ENCODE measurements at regions not wholly inside any gene's neighbourhood (a gene's known extent, or its start where the extent isn't known, plus 50 kb on each side); places are given as distances from the start of the nearest gene placed in this dataset.

DNA sequence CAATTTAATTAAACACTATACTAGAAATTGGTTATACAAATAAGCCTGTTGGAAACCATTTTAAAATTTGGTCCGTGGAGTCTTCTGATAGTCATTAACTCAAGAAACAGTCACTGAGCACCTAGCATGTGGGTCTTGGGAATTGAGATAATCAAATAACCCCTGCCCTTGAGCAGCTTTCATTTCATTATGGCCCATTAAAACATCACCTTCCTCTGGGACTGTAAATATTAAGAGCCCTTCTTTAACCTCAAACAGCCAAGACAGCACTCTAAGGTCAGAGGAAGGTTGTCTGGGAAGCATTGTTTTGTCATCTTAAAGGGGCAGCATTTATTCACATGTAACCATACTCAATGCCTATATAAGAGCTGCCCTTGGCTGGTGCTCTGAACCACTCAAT lies 610.3 kb upstream of the USP24 start:
- Mint-ChIP-seq H3K9me3 (ENCODE audit: unreplicated experiment) (no peaks in the 10 kb centered on the region), H3K4me3 (ENCODE audit: unreplicated experiment) (no peak overlapping the region), H3K36me3 (ENCODE audit: unreplicated experiment) (no peaks in the 10 kb centered on the region), H3K4me1 (ENCODE audit: low read depth, unreplicated experiment) (no peaks in the 10 kb centered on the region), H3K27me3 (ENCODE audit: unreplicated experiment) (peaks cover 4% of the 10 kb centered on the region), H3K27ac (ENCODE audit: unreplicated experiment) (no peak overlapping the region)
- DNase-seq = no peak
- TF ChIP-seq, protein P1, sequence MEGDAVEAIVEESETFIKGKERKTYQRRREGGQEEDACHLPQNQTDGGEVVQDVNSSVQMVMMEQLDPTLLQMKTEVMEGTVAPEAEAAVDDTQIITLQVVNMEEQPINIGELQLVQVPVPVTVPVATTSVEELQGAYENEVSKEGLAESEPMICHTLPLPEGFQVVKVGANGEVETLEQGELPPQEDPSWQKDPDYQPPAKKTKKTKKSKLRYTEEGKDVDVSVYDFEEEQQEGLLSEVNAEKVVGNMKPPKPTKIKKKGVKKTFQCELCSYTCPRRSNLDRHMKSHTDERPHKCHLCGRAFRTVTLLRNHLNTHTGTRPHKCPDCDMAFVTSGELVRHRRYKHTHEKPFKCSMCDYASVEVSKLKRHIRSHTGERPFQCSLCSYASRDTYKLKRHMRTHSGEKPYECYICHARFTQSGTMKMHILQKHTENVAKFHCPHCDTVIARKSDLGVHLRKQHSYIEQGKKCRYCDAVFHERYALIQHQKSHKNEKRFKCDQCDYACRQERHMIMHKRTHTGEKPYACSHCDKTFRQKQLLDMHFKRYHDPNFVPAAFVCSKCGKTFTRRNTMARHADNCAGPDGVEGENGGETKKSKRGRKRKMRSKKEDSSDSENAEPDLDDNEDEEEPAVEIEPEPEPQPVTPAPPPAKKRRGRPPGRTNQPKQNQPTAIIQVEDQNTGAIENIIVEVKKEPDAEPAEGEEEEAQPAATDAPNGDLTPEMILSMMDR (IDR thresholded peaks at IDR 0.05; ENCODE audit: partially characterized antibody, unreplicated experiment) = no peak

DNA sequence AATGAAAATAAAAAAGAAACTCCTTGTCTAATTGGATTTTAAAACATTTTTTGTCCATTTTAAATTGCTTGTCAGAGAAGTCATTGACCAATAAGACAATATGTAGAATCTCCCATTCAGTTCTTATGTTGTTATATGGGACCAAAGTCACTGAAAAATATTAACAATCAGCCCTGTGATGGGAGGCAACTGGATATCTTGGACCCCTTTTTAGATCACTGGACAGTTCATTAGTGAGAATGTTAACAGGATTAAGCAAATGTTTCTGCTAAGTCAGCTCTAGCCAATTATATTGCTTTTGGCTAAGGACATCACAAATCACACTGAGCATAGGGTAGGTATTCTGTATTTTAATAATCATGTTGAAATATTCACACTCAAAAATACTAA lies 609.1 kb upstream of the USP24 start:
- Mint-ChIP-seq H3K9me3 (ENCODE audit: unreplicated experiment) (no peaks in the 10 kb centered on the region), H3K4me1 (ENCODE audit: low read depth, unreplicated experiment) (no peaks in the 10 kb centered on the region), H3K27me3 (ENCODE audit: unreplicated experiment) (peaks cover 4% of the 10 kb centered on the region), H3K27ac (ENCODE audit: unreplicated experiment) (no peak overlapping the region), H3K4me3 (ENCODE audit: unreplicated experiment) (no peak overlapping the region), H3K36me3 (ENCODE audit: unreplicated experiment) (no peaks in the 10 kb centered on the region)
- DNase-seq = no peak
- TF ChIP-seq, protein P1 (IDR thresholded peaks at IDR 0.05; ENCODE audit: partially characterized antibody, unreplicated experiment) = no peak

DNA sequence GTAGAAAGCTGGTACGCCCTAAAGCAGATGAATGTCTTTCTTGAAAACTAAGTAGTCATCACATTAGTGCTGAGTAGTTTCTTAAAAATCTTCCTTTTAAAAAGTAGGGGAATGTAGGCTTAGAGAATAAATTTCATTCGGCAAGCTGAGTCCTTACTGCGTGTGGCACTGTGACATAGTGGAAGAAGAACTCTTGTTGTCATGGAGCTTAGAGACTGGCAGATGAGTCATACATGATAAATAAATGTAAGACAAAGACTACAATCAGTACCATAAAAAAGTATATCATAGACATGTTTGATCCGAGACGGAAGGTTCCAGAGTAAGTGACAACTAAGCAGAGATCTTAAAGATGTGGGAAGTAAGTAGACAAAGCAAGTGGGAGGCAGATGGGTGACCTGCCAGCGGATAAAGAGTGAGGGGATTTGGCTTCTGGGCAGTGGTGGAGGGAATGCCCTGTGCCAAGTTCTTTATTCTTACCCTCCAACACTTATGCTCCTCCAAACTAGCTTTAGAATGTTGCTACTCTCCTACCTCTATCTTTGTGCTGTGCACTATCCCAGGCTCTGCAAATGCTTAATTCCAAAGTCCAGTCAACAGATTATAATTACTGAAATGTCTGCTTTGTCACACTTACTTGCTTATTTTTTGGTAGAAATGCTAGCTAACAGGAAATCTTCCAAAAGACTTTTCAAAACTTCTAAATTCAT lies 608.5 kb upstream of the USP24 start:
- no peak for DNase-seq
- H3K9me3 Mint-ChIP-seq (ENCODE audit: unreplicated experiment) = no peaks in the 10 kb centered on the region
- H3K27me3 Mint-ChIP-seq (ENCODE audit: unreplicated experiment) = peaks cover 4% of the 10 kb centered on the region
- H3K27ac Mint-ChIP-seq (ENCODE audit: unreplicated experiment) = no peak overlapping the region
- H3K36me3 Mint-ChIP-seq (ENCODE audit: unreplicated experiment) = no peaks in the 10 kb centered on the region
- no peak overlapping the region for H3K4me3 Mint-ChIP-seq (ENCODE audit: unreplicated experiment)
- no peaks in the 10 kb centered on the region for H3K4me1 Mint-ChIP-seq (ENCODE audit: low read depth, unreplicated experiment)
- TF ChIP-seq, protein P1 (IDR thresholded peaks at IDR 0.05; ENCODE audit: partially characterized antibody, unreplicated experiment) = no peak

DNA sequence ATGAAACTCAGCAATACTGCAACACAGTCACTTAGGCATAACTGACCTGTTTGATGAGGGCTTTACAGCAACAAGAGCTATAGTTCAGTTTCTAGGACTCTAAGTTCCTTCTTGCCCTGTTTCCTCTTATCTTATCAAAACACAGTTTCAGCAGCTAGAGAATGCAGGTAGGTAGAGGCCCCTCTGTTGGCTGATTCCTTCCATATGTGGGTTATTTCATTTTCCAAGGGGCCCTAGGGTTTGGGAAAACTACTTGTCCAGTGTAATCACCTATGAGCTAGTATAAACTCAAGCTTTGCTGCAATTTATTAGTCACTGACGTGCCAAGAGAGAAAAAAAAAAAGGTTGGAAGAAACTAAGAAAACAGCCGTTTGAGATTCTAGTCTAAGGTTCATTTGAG lies 607.7 kb upstream of the USP24 start:
- no peaks in the 10 kb centered on the region for H3K9me3 Mint-ChIP-seq (ENCODE audit: unreplicated experiment)
- no peaks in the 10 kb centered on the region for H3K4me1 Mint-ChIP-seq (ENCODE audit: low read depth, unreplicated experiment)
- H3K27ac Mint-ChIP-seq (ENCODE audit: unreplicated experiment) = no peak overlapping the region
- no peak for DNase-seq
- H3K4me3 Mint-ChIP-seq (ENCODE audit: unreplicated experiment) = no peak overlapping the region
- H3K36me3 Mint-ChIP-seq (ENCODE audit: unreplicated experiment) = no peaks in the 10 kb centered on the region
- TF ChIP-seq, protein P1 (IDR thresholded peaks at IDR 0.05; ENCODE audit: partially characterized antibody, unreplicated experiment) = no peak
- H3K27me3 Mint-ChIP-seq (ENCODE audit: unreplicated experiment) = peaks cover 4% of the 10 kb centered on the region

DNA sequence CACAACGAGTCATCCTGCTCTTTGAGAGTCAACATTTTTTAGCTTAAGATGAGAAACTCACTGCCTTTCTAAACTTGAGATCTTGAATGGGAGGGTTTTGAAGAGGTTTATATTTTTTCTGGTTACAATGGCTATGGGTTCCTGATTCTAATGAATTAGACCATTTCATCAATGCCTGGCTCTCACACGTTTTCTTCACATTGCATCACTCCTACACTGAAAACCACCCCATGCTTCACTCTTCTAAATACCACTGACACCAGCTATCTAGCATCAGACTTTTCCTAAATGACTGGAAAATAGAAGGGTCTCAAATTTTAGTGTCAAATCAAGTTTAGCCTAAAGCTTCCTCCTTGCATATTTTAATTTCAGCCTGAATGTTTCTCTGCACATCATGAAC lies 606.1 kb upstream of the USP24 start:
- H3K36me3 Mint-ChIP-seq (ENCODE audit: unreplicated experiment) = no peaks in the 10 kb centered on the region
- DNase-seq = no peak
- H3K27me3 Mint-ChIP-seq (ENCODE audit: unreplicated experiment) = peaks cover 3% of the 10 kb centered on the region
- H3K4me3 Mint-ChIP-seq (ENCODE audit: unreplicated experiment) = no peak overlapping the region
- no peaks in the 10 kb centered on the region for H3K4me1 Mint-ChIP-seq (ENCODE audit: low read depth, unreplicated experiment)
- H3K27ac Mint-ChIP-seq (ENCODE audit: unreplicated experiment) = no peak overlapping the region
- TF ChIP-seq, protein P1 (IDR thresholded peaks at IDR 0.05; ENCODE audit: partially characterized antibody, unreplicated experiment) = no peak
- no peaks in the 10 kb centered on the region for H3K9me3 Mint-ChIP-seq (ENCODE audit: unreplicated experiment)

Data from glutamatergic neuron (in vitro differentiated cells).